LNCAP (cell line): ENCODE measurements at regions not wholly inside any gene's neighbourhood (a gene's known extent, or its start where the extent isn't known, plus 50 kb on each side); places are given as distances from the start of the nearest gene placed in this dataset.

Source experiments
- CTCF ChIP-seq: fragments of 450-650 bp; IDR thresholded peaks from 2 replicates; pipeline ENCODE4 v1.5.1; 2017; ENCODE audit warnings: mild to moderate bottlenecking

GRCh38 chr16:79498928-79499327 lies 101.6 kb downstream of the MAF start:
- no peak for TF ChIP-seq CTCF

GRCh38 chr16:79497606-79498350 lies 102.8 kb downstream of the MAF start:
- TF ChIP-seq CTCF: no peak

DNA sequence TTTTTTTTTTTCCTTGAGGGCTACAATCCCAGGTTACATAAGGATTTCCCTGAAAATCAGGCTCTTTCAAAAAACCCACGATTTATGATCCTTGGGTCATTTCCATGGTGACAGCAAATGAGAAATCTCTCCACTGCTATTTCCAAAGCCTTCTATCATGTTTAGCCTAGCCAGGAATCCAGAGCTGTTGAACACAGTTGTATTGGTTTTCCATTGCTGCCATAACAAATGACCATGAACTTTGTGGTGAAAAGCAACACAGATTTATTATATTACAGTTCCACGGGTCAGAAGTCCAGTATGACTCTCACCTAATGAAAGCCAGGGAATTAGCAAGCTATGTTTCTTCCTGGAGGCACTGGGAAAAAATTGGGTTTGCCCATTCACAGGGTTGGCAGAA lies 106.6 kb downstream of the MAF start:
- TF ChIP-seq CTCF: no peak

DNA sequence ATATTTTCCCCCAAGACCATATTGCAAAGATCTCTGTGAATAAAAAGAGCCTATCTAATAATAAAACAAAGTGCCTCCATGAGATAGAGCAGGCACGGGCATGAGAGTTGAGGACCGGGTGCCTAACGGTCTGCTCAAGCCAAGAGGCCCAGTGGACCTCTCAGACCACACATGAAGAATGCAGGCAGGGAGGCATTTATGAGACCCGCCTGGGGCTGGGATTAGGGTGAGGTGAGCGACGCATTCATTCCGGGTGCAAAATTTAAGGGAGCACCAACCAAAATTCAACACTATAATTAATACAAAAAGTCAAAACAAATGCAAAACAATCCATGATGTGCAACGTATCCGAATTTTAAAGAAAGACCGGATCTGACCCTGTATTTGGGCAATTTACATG lies 108.5 kb downstream of the MAF start:
- no peak for TF ChIP-seq CTCF

DNA sequence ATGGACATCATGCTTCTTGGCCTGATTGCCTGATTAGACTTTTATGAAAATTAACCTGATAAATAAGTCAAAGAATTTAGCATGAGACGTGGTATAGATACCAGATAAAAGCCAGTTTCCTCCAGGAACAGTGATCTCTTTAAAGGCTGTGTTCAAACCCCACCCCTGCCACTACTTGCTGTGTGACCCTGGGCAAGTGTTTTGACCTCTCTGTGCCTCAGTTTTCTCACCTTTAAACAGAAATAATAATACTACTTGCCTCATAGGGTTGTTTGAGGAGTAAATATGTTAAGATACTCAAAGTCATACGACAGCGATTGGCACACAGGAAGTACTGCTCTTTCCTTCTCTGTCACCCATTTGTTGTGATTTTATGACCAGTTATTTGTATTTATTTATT lies 115.5 kb downstream of the MAF start:
- no peak for TF ChIP-seq CTCF

- no peak for TF ChIP-seq CTCF
Observed at GRCh38 chr16:79484237-79484636, 116.3 kb downstream of the MAF start.

GRCh38 chr16:79483336-79483735 lies 117.2 kb downstream of the MAF start:
- no peak for TF ChIP-seq CTCF

DNA sequence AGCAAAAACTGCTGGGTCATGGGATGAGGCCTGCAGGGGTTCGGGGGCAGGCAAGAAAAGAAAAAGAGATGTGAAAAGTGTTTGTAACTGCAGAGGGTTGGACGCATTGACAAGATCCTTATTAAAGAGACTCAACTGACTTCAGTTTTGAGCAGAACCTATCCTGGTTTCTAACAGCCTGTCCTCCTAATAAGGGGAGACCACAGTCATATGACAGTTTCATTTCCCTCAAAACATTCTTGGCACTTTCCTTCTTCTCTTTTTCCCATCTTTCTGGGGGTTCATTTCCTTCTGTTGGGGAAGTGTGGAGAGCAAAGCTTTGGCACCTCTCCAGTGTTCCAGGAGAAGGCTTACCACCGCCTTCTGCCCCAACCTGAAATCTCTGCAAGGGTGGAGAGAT lies 118.5 kb downstream of the MAF start:
- TF ChIP-seq CTCF: no peak
